H9 (cell line): ENCODE measurements at regions not wholly inside any gene's neighbourhood (a gene's known extent, or its start where the extent isn't known, plus 50 kb on each side); places are given as distances from the start of the nearest gene placed in this dataset.

Source experiments
- DNase-seq: peaks from one replicate; pipeline ENCODE4 v3.0.0-alpha.2; 2017
- H2AFZ ChIP-seq: one replicate; pipeline ENCODE4 v1.6.1; 2013; ENCODE audit warnings: mild to moderate bottlenecking, low read length, control low read depth, moderate library complexity
- H2AK5ac ChIP-seq: 2 replicates; pipeline ENCODE4 v1.6.1; 2013; ENCODE audit warnings: low read length, control low read depth, mixed read lengths; ENCODE audit not compliant: insufficient read length
- H2BK120ac ChIP-seq: one replicate; pipeline ENCODE4 v1.6.1; 2013; ENCODE audit warnings: low read depth, mild to moderate bottlenecking, low read length, control low read depth, inconsistent platforms; ENCODE audit not compliant: poor library complexity, severe bottlenecking
- H2BK12ac ChIP-seq: 2 replicates; pipeline ENCODE4 v1.6.1; 2013; ENCODE audit warnings: low read length, control low read depth, mixed read lengths, low read depth; ENCODE audit not compliant: insufficient read length
- H2BK15ac ChIP-seq: 2 replicates; pipeline ENCODE4 v1.6.1; 2013; ENCODE audit warnings: low read depth, low read length, control low read depth
- H2BK20ac ChIP-seq: one replicate; pipeline ENCODE4 v1.6.1; 2013; ENCODE audit warnings: low read depth, mild to moderate bottlenecking, low read length, control low read depth, inconsistent platforms; ENCODE audit not compliant: poor library complexity, severe bottlenecking
- H2BK5ac ChIP-seq: 2 replicates; pipeline ENCODE4 v1.6.1; 2013; ENCODE audit warnings: low read length, control low read depth, mixed read lengths; ENCODE audit not compliant: insufficient read length
- H3K14ac ChIP-seq: 2 replicates; pipeline ENCODE4 v1.6.1; 2013; ENCODE audit warnings: low read length, control low read depth; ENCODE audit not compliant: insufficient read depth
- H3K18ac ChIP-seq: 2 replicates; pipeline ENCODE4 v1.6.1; 2013; ENCODE audit warnings: low read depth, mild to moderate bottlenecking, mixed read lengths, low read length, control low read depth; ENCODE audit not compliant: insufficient read length
- H3K23ac ChIP-seq: 2 replicates; pipeline ENCODE4 v1.6.1; 2013; ENCODE audit warnings: low read length, control low read depth, mixed read lengths, low read depth; ENCODE audit not compliant: insufficient read length
- H3K23me2 ChIP-seq: 2 replicates; pipeline ENCODE4 v1.6.1; 2013; ENCODE audit warnings: low read depth, mild to moderate bottlenecking, mixed read lengths, low read length, control low read depth; ENCODE audit not compliant: insufficient read length, poor library complexity, severe bottlenecking
- H3K27ac ChIP-seq: 2 replicates; pipeline ENCODE4 v1.5.1; 2013; ENCODE audit warnings: low read length, control low read depth, mixed read lengths, low read depth; ENCODE audit not compliant: insufficient read length
- H3K27me3 ChIP-seq: 2 replicates; pipeline ENCODE4 v1.6.1; 2013; ENCODE audit warnings: low read length, control low read depth, inconsistent platforms; ENCODE audit not compliant: insufficient read depth
- H3K4ac ChIP-seq: 2 replicates; pipeline ENCODE4 v1.6.1; 2013; ENCODE audit warnings: low read depth, mild to moderate bottlenecking, control low read depth, inconsistent platforms, low read length, moderate library complexity
- H3K4me1 ChIP-seq: 2 replicates; pipeline ENCODE4 v1.6.1; 2013; ENCODE audit warnings: low read length, control low read depth, inconsistent platforms; ENCODE audit not compliant: insufficient read depth
- H3K4me2 ChIP-seq: 2 replicates; pipeline ENCODE4 v1.6.1; 2013; ENCODE audit warnings: low read length, control low read depth, mixed read lengths; ENCODE audit not compliant: insufficient read length, insufficient read depth
- H3K56ac ChIP-seq: 2 replicates; pipeline ENCODE4 v1.6.1; 2013; ENCODE audit warnings: low read depth, mild to moderate bottlenecking, mixed read lengths, low read length, control low read depth; ENCODE audit not compliant: insufficient read length
- H3K79me1 ChIP-seq: 2 replicates; pipeline ENCODE4 v1.6.1; 2013; ENCODE audit warnings: low read depth, mild to moderate bottlenecking, moderate library complexity, low read length, control low read depth, inconsistent platforms; ENCODE audit not compliant: insufficient read depth, poor library complexity, severe bottlenecking
- H3K79me2 ChIP-seq: 2 replicates; pipeline ENCODE4 v1.6.1; 2013; ENCODE audit warnings: low read length, control low read depth, inconsistent platforms; ENCODE audit not compliant: insufficient read depth
- H3K9ac ChIP-seq: 2 replicates; pipeline ENCODE4 v1.6.1; 2013; ENCODE audit warnings: low read length, control low read depth, mixed read lengths; ENCODE audit not compliant: insufficient read length; ENCODE audit errors: extremely low read depth
- H3K9me3 ChIP-seq: one replicate; pipeline ENCODE4 v1.6.1; 2013; ENCODE audit warnings: low read depth, low read length, inconsistent platforms; ENCODE audit not compliant: control insufficient read depth
- H3T11ph ChIP-seq: one replicate; pipeline ENCODE4 v1.6.1; 2013; ENCODE audit warnings: mild to moderate bottlenecking, low read length, control low read depth, inconsistent platforms
- H4K20me1 ChIP-seq: one replicate; pipeline ENCODE4 v1.6.1; 2013; ENCODE audit not compliant: control insufficient read depth, insufficient read length, insufficient read depth
- H4K5ac ChIP-seq: 2 replicates; pipeline ENCODE4 v1.6.1; 2013; ENCODE audit warnings: low read depth, mild to moderate bottlenecking, mixed read lengths, low read length, control low read depth; ENCODE audit not compliant: insufficient read length
- H4K8ac ChIP-seq: replicated peaks from 2 replicates; pipeline ENCODE4 v1.6.1; 2013; ENCODE audit warnings: low read length, control low read depth, mixed read lengths, low read depth; ENCODE audit not compliant: insufficient read length
- H4K91ac ChIP-seq: 2 replicates; pipeline ENCODE4 v1.6.1; 2013; ENCODE audit warnings: low read depth, mild to moderate bottlenecking, moderate library complexity, mixed read lengths, low read length, control low read depth; ENCODE audit not compliant: insufficient read length
- H3K27ac Mint-ChIP-seq, 3 experiments: 2 replicates in 2 of 3; 3 replicates in 1 of 3; pipeline ENCODE4 v1.8.0; 2020 to 2021; ENCODE audit warnings: mixed read lengths in 3 of 3, mild to moderate bottlenecking in 1 of 3, moderate library complexity in 1 of 3
- H3K27me3 Mint-ChIP-seq: 2 replicates; pipeline ENCODE4 v1.8.0; 2021; ENCODE audit warnings: low read depth, mild to moderate bottlenecking, moderate library complexity, mixed read lengths
- H3K36me3 Mint-ChIP-seq, 3 experiments: 2 replicates in 2 of 3; 3 replicates in 1 of 3; pipeline ENCODE4 v1.8.0; 2020 to 2021; ENCODE audit warnings: low read depth in 3 of 3, mixed read lengths in 3 of 3; ENCODE audit not compliant: insufficient read depth in 1 of 3
- H3K4me1 Mint-ChIP-seq, 2 experiments: 2 replicates each; pipeline ENCODE4 v1.8.0; 2020; ENCODE audit warnings: mixed read lengths in 2 of 2
- H3K4me3 Mint-ChIP-seq, 2 experiments: 2 replicates in 1 of 2; 3 replicates in 1 of 2; pipeline ENCODE4 v1.8.0; 2020 to 2021; ENCODE audit warnings: mild to moderate bottlenecking in 2 of 2, mixed read lengths in 2 of 2, moderate library complexity in 1 of 2
- H3K9me3 Mint-ChIP-seq, 2 experiments: 2 replicates in 1 of 2; 3 replicates in 1 of 2; pipeline ENCODE4 v1.8.0; 2020; ENCODE audit warnings: mild to moderate bottlenecking in 2 of 2, mixed read lengths in 2 of 2, moderate library complexity in 1 of 2
- CTCF ChIP-seq: fragments of 200-600 bp; sonication (generic); conservative IDR thresholded peaks from 3 replicates; pipeline ENCODE4 v1.8.0; 2021; ENCODE audit warnings: antibody characterized with exemption, mild to moderate bottlenecking
- WGBS: extraction: QIAGEN DNeasy Blood & Tissue Kit; methylation state at CpG from one replicate; pipeline ENCODE4 v1.1.7; 2013; ENCODE audit warnings: missing lambda C conversion rate, low lambda C conversion rate, mixed read lengths; ENCODE audit not compliant: insufficient read length; ENCODE audit errors: extremely low coverage; 5-methylcytosine and 5-hydroxymethylcytosine counted together

- Histone ChIP-seq H3K23ac (no peak overlapping the region), H3K79me1 (no peaks in the 10 kb centered on the region), H2AK5ac (no peak overlapping the region), H3K4me2 (no peak overlapping the region), H3K9ac (no peak overlapping the region), H3K9me3 (no peaks in the 10 kb centered on the region), H3K4ac (no peak overlapping the region), H2BK20ac (no peak overlapping the region), H2BK5ac (no peak overlapping the region), H4K5ac (no peak overlapping the region), H2BK120ac (no peak overlapping the region), H4K8ac (no peak overlapping the region), H3K23me2 (no peaks in the 10 kb centered on the region), H3K79me2 (no peaks in the 10 kb centered on the region), H3K4me1 (no peaks in the 10 kb centered on the region), H2BK15ac (no peak overlapping the region), H4K20me1 (no peaks in the 10 kb centered on the region), H3K14ac (no peak overlapping the region), H2AFZ (no peak overlapping the region), H3K27me3 (no peaks in the 10 kb centered on the region), H4K91ac (no peak overlapping the region), H3K56ac (no peak overlapping the region), H3K18ac (no peak overlapping the region), H2BK12ac (no peak overlapping the region), H3T11ph (no peak overlapping the region), H3K27ac (no peak overlapping the region)
- WGBS, result no CpG with 5 or more reads among the region's 3 CpGs
- TF ChIP-seq CTCF, result no peak
- Mint-ChIP-seq H3K9me3 (no peaks in the 10 kb centered on the region), H3K27me3 (no peaks in the 10 kb centered on the region; the same call in 1 of the 2 replicates), H3K36me3 (no peaks in the 10 kb centered on the region), H3K4me3 (no peak overlapping the region), H3K4me1 (peaks cover 7% of the 10 kb centered on the region in 2 experiments), H3K27ac (peak overlapping the region in 1 of 3 experiments; percentile 34; a peak in 2 of 7 replicates)
- no peak for DNase-seq
Measured at GRCh38 chr5:96322217-96322616, 110.8 kb downstream of the PCSK1 start.
